ENCODE measurements at regions not wholly inside any gene's neighbourhood (a gene's known extent, or its start where the extent isn't known, plus 50 kb on each side); places are given as distances from the start of the nearest gene placed in this dataset.

DNA sequence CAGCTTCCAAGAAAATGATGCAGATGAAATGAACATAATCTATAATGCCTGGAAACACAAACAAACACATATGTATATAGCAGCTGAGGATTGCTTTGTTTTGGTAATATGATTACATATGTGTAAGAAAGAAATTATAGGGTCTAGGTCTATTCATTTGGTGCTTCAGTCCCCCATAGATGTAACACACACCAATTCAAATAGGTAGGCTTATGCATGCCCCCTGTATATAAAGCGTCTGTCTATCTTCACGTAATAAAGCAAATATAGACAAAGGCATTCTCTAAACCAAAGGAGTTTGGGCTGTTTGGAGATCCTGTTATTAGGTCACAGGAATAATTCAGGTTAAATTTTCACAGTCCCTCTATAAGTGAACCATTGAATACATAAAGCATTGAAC lies 270.4 kb upstream of the SGK1 start:
- Histone ChIP-seq H3K79me2 (ENCODE audit: control insufficient read depth, insufficient read depth, low read length) (no peaks in the 10 kb centered on the region), H3K9me1 (ENCODE audit: control insufficient read depth, insufficient read depth, low read length) (no peaks in the 10 kb centered on the region), H3K27ac (ENCODE audit: extremely low read depth, low read depth, low read length) (no peak overlapping the region), H3K9ac (ENCODE audit: insufficient read depth in 1 of 2, low read depth in 2 of 2, low read length in 2 of 2) (no peak overlapping the region), H3K4me3 (no peak overlapping the region), H3K36me3 (ENCODE audit: control insufficient read depth, insufficient read depth, low read length) (no peaks in the 10 kb centered on the region), H4K20me1 (replicated peaks; ENCODE audit: control insufficient read depth, insufficient read depth, low read length) (no peaks in the 10 kb centered on the region; the same call in 1 of the 2 replicates), H3K27me3 (ENCODE audit: control insufficient read depth in 2 of 2, insufficient read depth in 2 of 2, low read length in 2 of 2) (no peaks in the 10 kb centered on the region), H3K4me2 (ENCODE audit: insufficient read depth, low read length) (no peak overlapping the region), H3K9me3 (replicated peaks; ENCODE audit: control insufficient read depth, insufficient read depth, low read depth, low read length) (no peaks in the 10 kb centered on the region), H2AFZ (ENCODE audit: low read depth, low read length) (no peak overlapping the region), H3K4me1 (replicated peaks in 1 of 2; ENCODE audit: control insufficient read depth in 2 of 2, insufficient read depth in 2 of 2, low read length in 2 of 2) (peaks cover 0 to 12% of the 10 kb centered on the region in 2 experiments; a peak in 2 of 5 replicates)
- intact Hi-C loops (cut with micrococcal nuclease) = no loop called here
- FAIRE-seq = no peak
- POLR2A ChIA-PET = interaction anchor here (0.6 to 1.1 kb wide), 2 partner anchors 16 to 106 kb away, joined by 3 read pairs; no protein-coding TSS in a partner anchor
- ATAC-seq = no peak
- in situ Hi-C loops (cut with MboI) = no loop called here
- BruUV-seq (replicated peaks) = no TSS peak
- CTCF ChIA-PET (ENCODE audit: low intra/inter-chr PET ratio) = no interaction called here
- DNase-seq (ENCODE audit: extremely low read depth in 1 of 4, low spot score in 3 of 4) = no peak
- 88% methylated on average over 2 of the region's 2 CpGs for WGBS (ENCODE audit: insufficient coverage, low coverage, missing lambda C conversion rate)
- TF ChIP-seq MCM2 (IDR thresholded peaks at IDR 0.05; ENCODE audit: low read depth) (no peak), NFE2L1 (tag; IDR thresholded peaks at IDR 0.05; ENCODE audit: borderline replicate concordance, low read depth) (no peak)
- TF ChIP-seq, protein P1, sequence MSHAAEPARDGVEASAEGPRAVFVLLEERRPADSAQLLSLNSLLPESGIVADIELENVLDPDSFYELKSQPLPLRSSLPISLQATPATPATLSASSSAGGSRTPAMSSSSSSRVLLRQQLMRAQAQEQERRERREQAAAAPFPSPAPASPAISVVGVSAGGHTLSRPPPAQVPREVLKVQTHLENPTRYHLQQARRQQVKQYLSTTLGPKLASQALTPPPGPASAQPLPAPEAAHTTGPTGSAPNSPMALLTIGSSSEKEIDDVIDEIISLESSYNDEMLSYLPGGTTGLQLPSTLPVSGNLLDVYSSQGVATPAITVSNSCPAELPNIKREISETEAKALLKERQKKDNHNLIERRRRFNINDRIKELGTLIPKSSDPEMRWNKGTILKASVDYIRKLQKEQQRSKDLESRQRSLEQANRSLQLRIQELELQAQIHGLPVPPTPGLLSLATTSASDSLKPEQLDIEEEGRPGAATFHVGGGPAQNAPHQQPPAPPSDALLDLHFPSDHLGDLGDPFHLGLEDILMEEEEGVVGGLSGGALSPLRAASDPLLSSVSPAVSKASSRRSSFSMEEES (CRISPR knock-in tag; IDR thresholded peaks at IDR 0.05) = no peak
- TF ChIP-seq, protein P2, sequence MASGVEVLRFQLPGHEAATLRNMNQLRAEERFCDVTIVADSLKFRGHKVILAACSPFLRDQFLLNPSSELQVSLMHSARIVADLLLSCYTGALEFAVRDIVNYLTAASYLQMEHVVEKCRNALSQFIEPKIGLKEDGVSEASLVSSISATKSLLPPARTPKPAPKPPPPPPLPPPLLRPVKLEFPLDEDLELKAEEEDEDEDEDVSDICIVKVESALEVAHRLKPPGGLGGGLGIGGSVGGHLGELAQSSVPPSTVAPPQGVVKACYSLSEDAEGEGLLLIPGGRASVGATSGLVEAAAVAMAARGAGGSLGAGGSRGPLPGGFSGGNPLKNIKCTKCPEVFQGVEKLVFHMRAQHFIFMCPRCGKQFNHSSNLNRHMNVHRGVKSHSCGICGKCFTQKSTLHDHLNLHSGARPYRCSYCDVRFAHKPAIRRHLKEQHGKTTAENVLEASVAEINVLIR (CRISPR knock-in tag; IDR thresholded peaks at IDR 0.05) = no peak
- TF ChIP-seq, protein P3, sequence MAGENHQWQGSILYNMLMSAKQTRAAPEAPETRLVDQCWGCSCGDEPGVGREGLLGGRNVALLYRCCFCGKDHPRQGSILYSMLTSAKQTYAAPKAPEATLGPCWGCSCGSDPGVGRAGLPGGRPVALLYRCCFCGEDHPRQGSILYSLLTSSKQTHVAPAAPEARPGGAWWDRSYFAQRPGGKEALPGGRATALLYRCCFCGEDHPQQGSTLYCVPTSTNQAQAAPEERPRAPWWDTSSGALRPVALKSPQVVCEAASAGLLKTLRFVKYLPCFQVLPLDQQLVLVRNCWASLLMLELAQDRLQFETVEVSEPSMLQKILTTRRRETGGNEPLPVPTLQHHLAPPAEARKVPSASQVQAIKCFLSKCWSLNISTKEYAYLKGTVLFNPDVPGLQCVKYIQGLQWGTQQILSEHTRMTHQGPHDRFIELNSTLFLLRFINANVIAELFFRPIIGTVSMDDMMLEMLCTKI (IDR thresholded peaks at IDR 0.05; ENCODE audit: partially characterized antibody) = no peak
